NT2/D1 (cell line): ENCODE measurements at regions not wholly inside any gene's neighbourhood (a gene's known extent, or its start where the extent isn't known, plus 50 kb on each side); places are given as distances from the start of the nearest gene placed in this dataset.

Experiments
- YY1 ChIP-seq: IDR thresholded peaks from 2 replicates; pipeline ENCODE4 v1.6.1; 2011; ENCODE audit not compliant: insufficient read length, insufficient read depth
- ZNF274 ChIP-seq: IDR thresholded peaks from 2 replicates; pipeline ENCODE4 v1.6.1; 2011; ENCODE audit warnings: mild to moderate bottlenecking, low read depth, low read length

DNA sequence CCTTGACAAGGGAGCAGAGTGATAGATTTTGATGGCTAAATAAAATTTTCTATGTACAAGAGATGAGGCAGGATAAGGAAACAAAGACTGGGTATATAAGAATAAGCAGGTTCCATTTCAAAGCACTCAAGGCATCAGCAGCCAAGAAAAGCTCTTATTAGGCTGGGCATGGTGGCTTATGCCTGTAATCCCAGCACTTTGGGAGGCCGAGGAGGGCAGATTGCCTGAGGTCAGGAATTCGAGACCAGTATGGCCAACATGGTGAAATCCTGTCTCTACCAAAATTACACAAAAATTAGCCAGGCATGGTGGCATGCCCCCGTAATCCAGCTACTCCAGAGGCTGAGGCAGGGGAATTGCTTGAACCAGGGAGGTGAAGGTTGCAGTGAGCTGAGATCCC, 563.4 kb upstream of the CCDC179 start:
- TF ChIP-seq ZNF274 (no peak), YY1 (no peak)
